Choroid plexus epithelial cell (primary cell): ENCODE measurements at regions not wholly inside any gene's neighbourhood (a gene's known extent, or its start where the extent isn't known, plus 50 kb on each side); places are given as distances from the start of the nearest gene placed in this dataset.

ENCODE experiments used
- DNase-seq: peaks from one replicate; pipeline ENCODE4 v3.0.0-alpha.2; 2010; ENCODE audit warnings: low read depth
- H3K4me3 ChIP-seq: 2 replicates; pipeline ENCODE4 v1.5.1; 2011; ENCODE audit warnings: low read depth, mild to moderate bottlenecking, control low read depth, low read length, moderate library complexity
- CTCF ChIP-seq: conservative IDR thresholded peaks from 2 replicates; pipeline ENCODE4 v1.5.1; 2011; ENCODE audit warnings: low read depth, mild to moderate bottlenecking, control low read depth, inconsistent platforms, low read length, moderate library complexity

- no peak overlapping the region for H3K4me3 ChIP-seq
- no peak for DNase-seq
- TF ChIP-seq CTCF = no peak
Measured at GRCh38 chr21:35586305-35586704, 474.0 kb downstream of the SETD4 start.

- DNase-seq = no peak
- no peak for TF ChIP-seq CTCF
- no peak overlapping the region for H3K4me3 ChIP-seq
Measured at GRCh38 chr21:35585878-35586277, 474.4 kb downstream of the SETD4 start.

GRCh38 chr21:35585155-35585554 lies 475.2 kb downstream of the SETD4 start:
- TF ChIP-seq CTCF = no peak
- DNase-seq = no peak
- H3K4me3 ChIP-seq = no peak overlapping the region

- no peak overlapping the region for H3K4me3 ChIP-seq
- TF ChIP-seq CTCF = no peak
- DNase-seq = no peak
Measured at GRCh38 chr21:35583566-35584216, 476.6 kb downstream of the SETD4 start.

- DNase-seq = no peak
- TF ChIP-seq CTCF = no peak
- no peak overlapping the region for H3K4me3 ChIP-seq
Measured at GRCh38 chr21:35582731-35583130, 477.6 kb downstream of the SETD4 start.

- no peak for TF ChIP-seq CTCF
- no peak overlapping the region for H3K4me3 ChIP-seq
- no peak for DNase-seq
Measured at GRCh38 chr21:35581640-35582039, 478.7 kb downstream of the SETD4 start.

GRCh38 chr21:35579520-35580293 lies 480.6 kb downstream of the SETD4 start:
- H3K4me3 ChIP-seq = no peak overlapping the region
- no peak for DNase-seq
- no peak for TF ChIP-seq CTCF
